Gastroesophageal sphincter (tissue), 4 donors: ENCODE measurements at regions not wholly inside any gene's neighbourhood (a gene's known extent, or its start where the extent isn't known, plus 50 kb on each side); places are given as distances from the start of the nearest gene placed in this dataset.

Source experiments
- ATAC-seq: fragments of 150-250 bp; one replicate; pipeline ENCODE4 v1.9.1; 2016; ENCODE audit warnings: mild to moderate bottlenecking, moderate library complexity
- H3K27ac ChIP-seq, 4 donors: fragments of 200-600 bp; sonication (generic) in 3 of 4; 1 replicate in 3 of 4; 2 replicates in 1 of 4; pipeline ENCODE4 v1.5.1; 2016 to 2019
- H3K27me3 ChIP-seq: fragments of 200-600 bp; sonication (generic); one replicate; pipeline ENCODE4 v1.5.1; 2019
- H3K36me3 ChIP-seq, 2 donors: fragments of 200-600 bp; sonication (generic); one replicate each; pipeline ENCODE4 v1.5.1; 2019; ENCODE audit warnings: control low read depth in 1 of 2
- H3K4me1 ChIP-seq, 3 donors: fragments of 200-600 bp; sonication (generic); 1 replicate in 2 of 3; 2 replicates in 1 of 3; pipeline ENCODE4 v1.5.1; 2016 to 2019; ENCODE audit warnings: control low read depth in 2 of 3
- H3K4me3 ChIP-seq, 2 donors: fragments of 200-600 bp; sonication (generic); one replicate each; pipeline ENCODE4 v1.5.1; 2019; ENCODE audit warnings: mild to moderate bottlenecking in 1 of 2, moderate library complexity in 1 of 2
- H3K9me3 ChIP-seq, 3 donors: fragments of 200-600 bp; sonication (generic); one replicate each; pipeline ENCODE4 v1.5.1; 2017 to 2019; ENCODE audit warnings: control low read depth in 2 of 3
- CTCF ChIP-seq, 4 experiments: fragments of 200-600 bp in 2 of 4; fragments of 450-650 bp in 2 of 4; sonication (generic) in 1 of 4; IDR thresholded peaks; one replicate each; pipeline ENCODE4 v1.5.1; 2017 to 2019; ENCODE audit warnings: antibody characterized with exemption in 4 of 4, mild to moderate bottlenecking in 2 of 4, moderate library complexity in 2 of 4
- EP300 ChIP-seq: sonication (generic); formaldehyde crosslinking; IDR thresholded peaks from one replicate; pipeline ENCODE4 v1.6.1; 2017; ENCODE audit warnings: antibody characterized with exemption, mild to moderate bottlenecking
- POLR2A ChIP-seq, 2 donors: fragments of 450-650 bp; IDR thresholded peaks; one replicate each; pipeline ENCODE4 v1.6.1; 2017; ENCODE audit warnings: antibody characterized with exemption in 2 of 2, mild to moderate bottlenecking in 2 of 2, moderate library complexity in 1 of 2
- POLR2AphosphoS5 ChIP-seq: sonication (generic); formaldehyde crosslinking; IDR thresholded peaks from one replicate; pipeline ENCODE4 v1.6.1; 2017; ENCODE audit warnings: antibody characterized with exemption
- WGBS, 2 donors: methylation state at CpG; one replicate each; pipeline ENCODE4 v1.1.5; 2018; ENCODE audit warnings: low coverage in 1 of 2; 5-methylcytosine and 5-hydroxymethylcytosine counted together

DNA sequence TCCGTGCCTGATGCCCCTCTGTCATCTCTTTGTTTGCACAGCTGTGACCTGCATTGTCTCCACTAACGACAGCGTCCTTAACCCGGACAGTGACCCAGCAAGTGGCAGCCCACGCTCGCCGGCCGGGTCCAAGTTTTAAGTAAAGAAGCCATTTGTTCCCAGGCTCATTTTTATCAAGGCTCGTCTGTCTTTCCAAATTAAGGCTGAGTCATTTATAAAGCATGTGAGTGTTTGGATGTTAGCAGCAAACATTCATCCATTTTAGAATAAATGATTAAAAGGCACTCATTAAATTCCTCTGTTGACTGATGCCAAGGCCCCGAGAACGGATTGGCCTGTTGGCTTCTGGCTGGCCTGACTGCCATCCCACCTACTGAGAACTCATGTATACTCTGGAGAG lies 514.5 kb downstream of the NPHP4 start:
- no peak for ATAC-seq
- H3K4me1 ChIP-seq: no peaks in the 10 kb centered on the region
- TF ChIP-seq EP300: no peak
- TF ChIP-seq CTCF (IDR thresholded peaks at IDR 0.05): no peak
- no peak for TF ChIP-seq POLR2AphosphoS5
- no peak for TF ChIP-seq POLR2A (IDR thresholded peaks at IDR 0.05)
- no peaks in the 10 kb centered on the region for H3K36me3 ChIP-seq
- H3K27me3 ChIP-seq: peaks cover 90% of the 10 kb centered on the region
- WGBS, 2 donors: 20 to 33% methylated on average over 2 to 7 of the region's 11 CpGs
- H3K4me3 ChIP-seq: no peak overlapping the region
- H3K27ac ChIP-seq: no peak overlapping the region
- no peaks in the 10 kb centered on the region for H3K9me3 ChIP-seq

DNA sequence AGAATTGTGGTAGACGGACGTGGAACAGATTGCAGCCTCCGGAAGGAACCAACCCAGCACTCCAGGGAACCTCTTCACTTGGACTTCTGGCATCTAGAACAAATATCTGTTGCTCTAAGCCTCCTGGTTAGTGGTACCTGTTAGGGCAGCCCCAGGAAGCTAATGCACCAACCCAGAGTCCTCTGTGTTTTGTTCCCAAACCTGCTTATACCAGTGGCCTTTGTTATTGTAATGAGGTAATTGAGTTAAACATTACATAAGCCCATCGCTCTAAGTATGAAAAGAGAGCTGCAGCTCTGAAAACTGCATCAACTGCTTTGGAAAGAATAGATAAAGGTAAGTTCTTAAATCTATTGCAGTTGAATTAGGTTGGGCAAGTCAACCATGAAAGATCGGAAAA lies 516.7 kb downstream of the NPHP4 start:
- Histone ChIP-seq H3K4me3 (no peak overlapping the region), H3K36me3 (no peaks in the 10 kb centered on the region), H3K9me3 (no peaks in the 10 kb centered on the region), H3K27me3 (peaks cover 74% of the 10 kb centered on the region), H3K4me1 (no peaks in the 10 kb centered on the region), H3K27ac (no peak overlapping the region)
- 79% methylated on average over 5 of the region's 5 CpGs for WGBS, 2 donors
- no peak for ATAC-seq
- no peak for TF ChIP-seq EP300
- no peak for TF ChIP-seq POLR2AphosphoS5
- no peak for TF ChIP-seq POLR2A (IDR thresholded peaks at IDR 0.05)
- no peak for TF ChIP-seq CTCF (IDR thresholded peaks at IDR 0.05)

- peaks cover 71% of the 10 kb centered on the region for H3K27me3 ChIP-seq
- no CpG with 5 or more reads among the region's 12 CpGs for WGBS, 2 donors
These were observed 519.0 kb downstream of the NPHP4 start for GRCh38 chr1:5473268-5473667.

DNA sequence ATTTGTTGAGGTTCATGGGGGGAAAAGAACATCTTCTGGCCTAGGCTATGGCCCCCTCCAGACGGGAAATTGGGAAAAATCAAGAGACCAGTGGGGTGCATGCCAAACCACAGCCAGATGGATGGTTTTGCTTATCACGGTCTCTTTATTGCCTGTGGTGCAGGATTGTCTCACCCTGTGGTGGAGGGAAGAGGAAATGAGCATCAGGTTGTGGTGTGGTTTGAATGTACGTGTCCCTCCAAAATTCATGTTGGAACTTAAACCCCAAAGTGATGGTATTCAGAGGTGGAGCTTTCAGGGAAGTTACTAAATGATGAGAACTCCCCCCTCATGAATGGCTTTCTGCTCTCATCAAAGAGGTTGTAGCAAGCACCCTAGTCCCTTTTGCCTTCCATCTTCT lies 525.7 kb downstream of the NPHP4 start:
- no peak overlapping the region for H3K4me3 ChIP-seq
- no peaks in the 10 kb centered on the region for H3K36me3 ChIP-seq
- TF ChIP-seq CTCF (IDR thresholded peaks at IDR 0.05): no peak
- TF ChIP-seq POLR2AphosphoS5: no peak
- no peak for TF ChIP-seq POLR2A (IDR thresholded peaks at IDR 0.05)
- TF ChIP-seq EP300: no peak
- no peak overlapping the region for H3K27ac ChIP-seq
- H3K4me1 ChIP-seq: no peaks in the 10 kb centered on the region
- ATAC-seq: no peak
- peaks cover 0 to 42% (median 0%) of the 10 kb centered on the region in 3 donors for H3K9me3 ChIP-seq
- 32 to 68% methylated on average over 2 to 3 of the region's 3 CpGs for WGBS, 2 donors
- peaks cover 76% of the 10 kb centered on the region for H3K27me3 ChIP-seq

More at GRCh38 chr1:5473268-5473667, 519.0 kb downstream of the NPHP4 start:
- TF ChIP-seq EP300: no peak
- no peak for TF ChIP-seq CTCF (IDR thresholded peaks at IDR 0.05)
- no peak for TF ChIP-seq POLR2AphosphoS5
- no peak for TF ChIP-seq POLR2A (IDR thresholded peaks at IDR 0.05)
- ATAC-seq: no peak
- no peaks in the 10 kb centered on the region for H3K36me3 ChIP-seq
- no peak overlapping the region for H3K4me3 ChIP-seq
- H3K9me3 ChIP-seq: no peaks in the 10 kb centered on the region
- H3K27ac ChIP-seq: no peak overlapping the region
- H3K4me1 ChIP-seq: no peaks in the 10 kb centered on the region

GRCh38 chr1:5465281-5465711 lies 526.9 kb downstream of the NPHP4 start:
- ATAC-seq: no peak
- Histone ChIP-seq H3K27me3 (peaks cover 71% of the 10 kb centered on the region), H3K27ac (no peak overlapping the region), H3K9me3 (peaks cover 0 to 49% (median 0%) of the 10 kb centered on the region in 3 donors), H3K4me1 (no peaks in the 10 kb centered on the region), H3K36me3 (no peaks in the 10 kb centered on the region), H3K4me3 (no peak overlapping the region)
- TF ChIP-seq POLR2A (IDR thresholded peaks at IDR 0.05) (no peak), CTCF (IDR thresholded peaks at IDR 0.05) (no peak), POLR2AphosphoS5 (no peak), EP300 (no peak)
- 26 to 33% methylated on average over 3 to 5 of the region's 7 CpGs for WGBS, 2 donors
